Astrocyte of the cerebellum (primary cell): ENCODE measurements at regions not wholly inside any gene's neighbourhood (a gene's known extent, or its start where the extent isn't known, plus 50 kb on each side); places are given as distances from the start of the nearest gene placed in this dataset.
A peak's percentile ranks its signal among the peaks of the same experiment; 100 is the strongest.

Experiments
- DNase-seq: peaks from one replicate; pipeline ENCODE4 v3.0.0-alpha.2; 2011; ENCODE audit warnings: low read depth
- H3K4me3 ChIP-seq: 2 replicates; pipeline ENCODE4 v1.5.1; 2011; ENCODE audit warnings: mild to moderate bottlenecking, low read depth, low read length, moderate library complexity
- CTCF ChIP-seq: IDR thresholded peaks from 2 replicates; pipeline ENCODE4 v1.5.1; 2012; ENCODE audit warnings: low read length, low read depth, moderate library complexity, mild to moderate bottlenecking; ENCODE audit errors: missing control alignments
- in situ Hi-C: cut with HindIII; loops from 2 replicates; pipeline ENCODE4 v1.10.0; 2017; ENCODE audit warnings: low sequenced_read_pairs

GRCh38 chr13:91085127-91085526 is 262.4 kb upstream of the MIR17HG start:
- no peak overlapping the region for H3K4me3 ChIP-seq
- TF ChIP-seq CTCF, result no peak
- in situ Hi-C loops, result no loop called here
- DNase-seq, result no peak

- no peak for DNase-seq
- H3K4me3 ChIP-seq, result no peak overlapping the region
- in situ Hi-C loops, result no loop called here
- TF ChIP-seq CTCF, result no peak
Measured at GRCh38 chr13:91086936-91087716, 260.4 kb upstream of the MIR17HG start.

GRCh38 chr13:91097269-91097668 is 250.2 kb upstream of the MIR17HG start:
- no peak for TF ChIP-seq CTCF
- no peak for DNase-seq
- no peak overlapping the region for H3K4me3 ChIP-seq
- in situ Hi-C loops, result no loop called here

GRCh38 chr13:91099877-91100276 is 247.6 kb upstream of the MIR17HG start:
- in situ Hi-C loops, result no loop called here
- no peak for TF ChIP-seq CTCF

GRCh38 chr13:91100944-91101343 is 246.5 kb upstream of the MIR17HG start:
- no peak for TF ChIP-seq CTCF
- DNase-seq, result no peak
- in situ Hi-C loops, result no loop called here
- no peak overlapping the region for H3K4me3 ChIP-seq

More at GRCh38 chr13:91099877-91100276, 247.6 kb upstream of the MIR17HG start:
- no peak overlapping the region for H3K4me3 ChIP-seq
- DNase-seq, result no peak

GRCh38 chr13:91101381-91101780 is 246.1 kb upstream of the MIR17HG start:
- H3K4me3 ChIP-seq, result no peak overlapping the region
- no peak for TF ChIP-seq CTCF
- peak; percentile 22 for DNase-seq
- in situ Hi-C loops, result no loop called here
